ENCODE measurements at regions not wholly inside any gene's neighbourhood (a gene's known extent, or its start where the extent isn't known, plus 50 kb on each side); places are given as distances from the start of the nearest gene placed in this dataset.
"Not testable (repeated sequence)": the region's sequence is repeated elsewhere in the genome, so short reads cannot be mapped to it uniquely, and the experiment has no call there.

DNA sequence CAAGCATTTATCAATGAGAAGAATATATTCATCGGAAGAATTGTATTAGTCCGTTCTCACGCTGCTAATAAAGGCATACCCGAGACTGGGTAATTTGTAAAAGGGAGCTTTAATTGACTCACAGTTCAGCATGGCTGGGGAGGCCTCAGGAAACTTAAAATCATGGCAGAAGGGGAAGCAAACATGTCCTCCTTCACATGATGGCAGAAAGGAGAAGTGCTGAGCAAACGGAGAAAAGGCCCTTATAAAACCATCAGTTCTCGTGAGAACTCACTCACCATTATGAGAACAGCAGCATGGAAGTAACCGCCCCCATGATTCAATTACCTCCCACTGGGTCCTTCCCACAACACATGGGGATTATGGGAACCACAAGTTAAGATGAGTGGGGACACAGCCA is 1688.2 kb downstream of the SPATA31A7 start:
- not testable (repeated sequence) for DNase-seq

DNA sequence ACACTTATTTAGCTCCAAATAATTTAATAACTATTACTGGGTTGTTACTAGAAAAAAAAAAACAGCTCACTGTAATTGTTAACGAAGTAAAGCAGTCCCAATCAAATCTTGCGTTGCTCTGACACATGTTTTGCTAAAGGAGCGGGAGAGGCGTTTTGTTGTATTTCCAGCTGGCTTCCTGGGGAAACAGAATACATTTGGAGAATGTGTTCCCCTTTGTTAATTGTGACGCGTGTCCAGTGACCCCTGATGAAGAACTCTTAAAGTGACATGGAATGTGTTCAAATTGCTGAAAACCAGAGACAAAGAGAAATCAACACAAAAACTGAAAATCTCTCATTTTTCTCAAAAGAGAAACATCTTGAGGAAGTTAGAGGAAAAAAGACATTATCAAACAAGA is 1690.6 kb downstream of the SPATA31A7 start:
- not testable (repeated sequence) for DNase-seq

DNA sequence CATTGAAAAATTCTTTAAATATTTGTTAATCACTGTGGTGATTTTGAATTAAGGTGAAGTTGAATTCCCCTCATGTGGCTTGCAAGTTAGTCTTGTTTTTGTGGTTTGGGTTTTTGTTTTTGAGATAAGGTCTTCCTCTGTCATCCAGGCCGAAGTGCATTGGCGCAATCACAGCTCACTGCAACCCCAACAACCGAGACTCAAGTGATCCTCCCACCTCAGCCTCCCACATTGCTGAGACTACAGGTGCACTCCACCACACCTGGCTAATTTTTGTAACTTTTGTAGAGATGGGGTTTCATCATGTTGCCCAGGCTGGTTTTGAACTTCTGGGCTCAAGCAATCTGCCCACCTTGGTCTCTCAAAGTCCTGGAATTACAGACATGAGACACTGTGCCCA is 1691.1 kb downstream of the SPATA31A7 start:
- DNase-seq, result not testable (repeated sequence)

DNA sequence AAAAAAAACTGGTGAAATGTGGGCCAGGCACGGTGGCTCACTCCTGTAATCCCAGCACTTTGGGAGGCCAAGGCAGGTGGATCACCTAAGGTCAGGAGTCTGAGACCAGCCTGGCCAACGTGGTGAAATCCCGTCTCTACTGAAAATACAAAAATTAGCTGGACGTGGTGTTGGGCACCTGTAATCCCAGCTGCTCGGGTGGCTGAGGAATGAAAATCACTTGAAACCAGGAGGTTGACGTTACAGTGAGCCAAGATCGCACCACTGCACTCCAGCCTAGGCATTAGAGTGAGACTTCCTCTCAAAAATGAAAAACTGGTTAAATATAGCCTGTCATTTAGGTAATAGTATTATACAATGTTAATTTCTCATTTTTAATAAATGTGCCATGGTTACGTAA is 1692.0 kb downstream of the SPATA31A7 start:
- DNase-seq, result not testable (repeated sequence)

DNA sequence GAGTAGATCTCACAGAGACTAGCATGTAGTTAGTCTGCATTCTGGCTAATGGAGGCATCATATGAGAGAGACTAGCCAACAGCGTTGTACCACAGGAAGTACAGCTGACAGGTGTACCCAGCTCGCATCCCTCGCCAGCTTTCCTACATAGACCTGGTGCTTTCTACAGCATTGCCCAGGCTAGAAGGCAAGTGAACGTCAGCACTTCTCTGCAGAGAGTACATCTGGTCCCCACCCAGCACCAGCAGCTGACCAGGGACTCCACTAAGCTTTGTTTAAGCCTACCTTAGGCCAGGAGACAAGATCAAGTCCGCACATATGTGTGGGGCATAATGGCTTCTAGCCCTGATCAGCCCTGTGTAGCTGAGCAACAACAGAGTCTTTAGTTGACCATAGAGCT is 1692.9 kb downstream of the SPATA31A7 start:
- DNase-seq, result not testable (repeated sequence)

DNA sequence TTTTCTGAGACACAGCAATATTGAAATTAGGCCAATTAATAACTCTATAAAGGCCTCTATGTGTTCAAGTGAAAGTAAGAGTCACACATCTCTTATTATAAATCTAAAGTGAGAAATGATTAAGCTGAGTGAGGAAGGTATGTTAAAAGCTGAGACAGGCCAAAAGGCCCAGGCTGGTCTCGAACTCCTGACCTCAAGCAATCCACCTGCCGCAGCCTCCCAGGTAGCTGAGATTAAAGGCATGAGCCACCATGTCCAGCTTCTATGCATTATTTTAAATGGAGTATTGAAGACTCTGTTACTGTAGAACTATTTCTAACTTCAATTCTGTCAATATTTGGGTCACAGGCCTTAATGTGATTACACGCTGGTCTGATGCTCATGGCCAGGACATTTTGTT is 1706.9 kb downstream of the SPATA31A7 start:
- DNase-seq, result not testable (repeated sequence)

DNA sequence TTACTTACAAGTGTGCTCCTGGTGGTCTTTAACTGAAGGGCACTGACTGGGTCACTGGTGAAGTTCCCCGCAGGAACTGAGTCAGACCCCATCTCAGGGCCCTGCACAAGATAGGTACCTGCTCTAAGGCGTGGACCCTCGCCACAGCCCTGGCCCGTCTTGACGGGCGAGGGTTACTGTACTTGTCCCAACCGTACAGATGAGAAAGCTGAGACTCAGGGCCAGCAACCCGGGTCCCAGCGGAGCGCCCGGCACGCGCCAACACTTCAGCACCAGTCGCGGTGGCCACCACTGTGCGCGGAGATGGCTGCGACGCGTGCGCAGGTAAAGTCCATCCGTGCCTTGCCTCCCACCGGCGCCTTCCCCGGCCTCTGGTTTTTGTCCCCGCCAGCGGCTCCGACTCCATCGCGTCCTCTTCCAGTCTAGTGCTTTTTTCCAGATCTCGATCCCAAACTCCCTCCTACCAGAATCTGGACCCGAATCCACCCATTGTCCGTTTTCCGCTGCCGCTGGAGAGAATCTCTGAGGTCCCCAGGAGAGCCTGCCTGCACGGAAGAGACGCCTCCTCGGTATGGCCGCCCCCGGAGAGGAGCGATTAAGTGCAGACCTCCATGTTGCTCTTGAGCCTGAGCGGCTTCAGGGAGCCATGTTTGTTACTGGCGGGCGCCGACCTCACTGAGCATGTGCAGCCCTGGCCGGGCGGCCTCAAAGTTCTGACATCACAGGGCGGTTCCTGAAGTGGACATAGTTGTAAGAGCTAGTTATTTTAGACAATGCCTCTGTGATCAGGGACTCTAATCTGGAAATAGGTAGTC is 1707.8 kb downstream of the SPATA31A7 start:
- peak; percentile 37 for DNase-seq

DNA sequence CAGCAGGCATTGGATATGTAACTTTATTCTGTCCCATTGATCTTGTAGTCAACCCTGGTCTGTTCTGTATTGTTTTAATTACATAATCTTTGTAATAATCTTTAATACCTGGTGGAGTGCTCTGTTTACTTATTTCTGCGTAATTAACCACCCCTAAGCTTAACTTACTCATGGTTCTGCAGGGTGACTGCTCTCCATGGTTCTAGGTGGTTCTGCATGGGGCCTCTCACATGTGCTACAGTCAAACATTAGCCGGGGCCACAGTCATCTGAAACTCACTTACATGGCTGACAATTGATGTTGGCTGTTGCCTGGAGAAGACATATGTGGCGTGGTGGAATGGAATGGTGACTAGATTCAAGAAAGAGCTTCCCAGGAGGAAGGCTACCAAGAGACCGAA is 1709.8 kb downstream of the SPATA31A7 start:
- DNase-seq, result not testable (repeated sequence)

DNA sequence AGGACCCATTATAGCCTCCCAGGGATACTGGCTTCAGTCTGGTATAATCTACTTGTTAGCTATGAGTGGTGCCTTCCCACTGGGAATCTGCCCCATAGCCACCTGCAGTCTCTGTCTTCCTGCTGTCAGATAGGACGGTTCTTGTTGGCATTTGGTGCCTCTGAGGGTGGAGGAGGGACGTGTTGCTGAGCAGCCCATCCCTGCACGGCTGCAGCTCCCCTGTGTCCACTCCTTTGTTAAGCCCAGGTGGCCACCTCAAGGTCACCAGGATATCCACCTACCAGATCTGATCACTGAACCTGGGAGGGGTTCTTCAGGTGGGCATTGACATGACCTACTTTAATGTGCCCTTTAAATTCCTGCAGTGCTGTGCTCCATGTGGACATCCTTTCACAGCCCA is 1714.2 kb downstream of the SPATA31A7 start:
- not testable (repeated sequence) for DNase-seq

DNA sequence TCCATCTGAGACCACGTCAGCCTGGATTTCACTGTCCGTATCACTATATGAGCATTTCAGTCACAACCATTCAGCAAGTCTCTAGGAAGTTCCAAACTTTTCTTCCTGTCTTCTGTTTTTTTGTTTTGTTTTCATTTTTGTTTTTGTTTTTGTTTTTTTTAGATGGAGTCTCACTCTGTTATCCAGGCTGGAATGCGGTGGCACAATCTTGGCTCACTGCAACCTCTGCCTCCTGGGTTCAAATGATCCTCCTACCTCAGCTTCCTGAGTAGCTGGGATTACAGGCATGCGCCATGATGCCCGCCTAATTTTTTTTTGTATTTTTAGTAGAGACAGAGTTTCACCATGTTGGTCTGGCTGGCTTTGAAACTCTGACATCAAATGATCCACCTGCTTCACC is 1715.9 kb downstream of the SPATA31A7 start:
- DNase-seq, result not testable (repeated sequence)

DNA sequence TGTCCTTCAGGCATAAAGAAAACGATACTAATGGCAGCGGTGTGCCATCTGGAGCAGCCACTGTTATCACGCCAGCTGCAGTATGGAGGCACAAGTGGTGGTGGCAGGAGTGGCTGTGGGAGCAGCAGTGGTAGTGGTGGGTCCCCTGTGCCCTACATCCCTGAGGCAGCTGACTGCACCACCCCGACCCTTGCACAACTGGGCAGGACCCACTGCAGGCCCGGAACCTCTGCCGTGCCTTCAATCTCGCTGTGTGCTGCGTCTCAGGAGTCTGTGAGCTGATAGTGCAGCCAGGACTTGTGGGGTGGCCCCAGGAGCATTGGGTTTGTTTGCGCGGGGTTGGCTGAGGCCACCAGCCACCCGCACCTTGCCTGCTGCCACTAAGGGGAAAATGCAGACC is 1718.0 kb downstream of the SPATA31A7 start:
- DNase-seq, result not testable (repeated sequence)

DNA sequence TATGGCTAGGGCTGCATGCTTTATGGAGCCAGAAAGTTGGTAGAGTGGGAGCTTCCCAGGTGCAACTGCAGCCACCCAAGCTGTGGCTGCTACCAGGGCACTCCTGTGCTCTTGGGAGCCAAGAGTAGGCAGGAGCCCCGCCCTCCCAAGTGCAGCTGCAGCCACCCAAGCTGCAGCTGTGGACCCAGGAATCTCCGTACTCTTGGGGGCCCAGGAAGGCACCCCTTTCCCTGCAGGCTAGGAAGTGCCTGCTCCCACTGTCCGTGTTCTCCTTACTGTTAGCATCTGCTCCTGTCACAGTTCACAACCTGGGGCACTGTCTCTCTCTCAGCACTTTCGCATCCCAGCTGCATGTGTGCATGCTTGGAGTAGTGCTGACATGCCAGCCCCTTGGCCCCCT is 1718.4 kb downstream of the SPATA31A7 start:
- not testable (repeated sequence) for DNase-seq

DNA sequence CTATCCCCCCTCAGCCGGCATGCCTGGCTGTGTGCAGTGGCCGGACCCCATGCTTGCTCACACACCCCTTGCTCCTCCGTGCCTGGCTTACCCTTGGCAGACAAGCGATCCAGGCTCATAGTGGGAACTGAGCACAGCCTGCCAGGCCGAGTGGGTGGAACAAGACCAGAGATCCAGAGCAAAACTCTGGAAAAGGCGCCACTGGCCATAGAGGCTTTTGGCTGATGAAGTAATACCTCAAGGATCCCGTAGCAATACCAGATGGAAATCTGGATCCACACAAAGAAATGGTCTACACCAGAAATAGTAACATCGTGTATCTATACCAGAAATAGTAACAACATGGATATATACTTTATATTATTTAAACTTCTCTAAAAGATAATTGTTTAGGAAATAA is 1719.6 kb downstream of the SPATA31A7 start:
- DNase-seq, result not testable (repeated sequence)

DNA sequence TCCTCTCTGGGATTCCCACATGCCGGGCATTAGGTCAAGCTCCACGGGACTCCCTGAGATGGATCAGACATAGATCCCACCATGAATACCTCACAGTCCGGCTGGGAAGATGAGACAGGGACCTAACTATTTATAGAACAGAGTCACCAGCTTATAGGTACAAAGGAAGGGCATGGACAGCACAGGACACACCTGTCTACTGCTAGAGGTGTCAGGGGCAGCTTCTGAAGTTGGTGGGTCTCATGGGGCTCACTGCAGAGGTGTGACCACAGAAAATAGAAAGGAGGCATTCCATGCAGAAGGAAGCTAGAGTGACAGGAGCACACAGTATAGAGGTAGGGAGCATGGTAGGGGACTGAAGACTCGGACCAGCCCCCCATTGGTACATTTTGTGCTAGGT is 1722.4 kb downstream of the SPATA31A7 start:
- DNase-seq, result not testable (repeated sequence)

DNA sequence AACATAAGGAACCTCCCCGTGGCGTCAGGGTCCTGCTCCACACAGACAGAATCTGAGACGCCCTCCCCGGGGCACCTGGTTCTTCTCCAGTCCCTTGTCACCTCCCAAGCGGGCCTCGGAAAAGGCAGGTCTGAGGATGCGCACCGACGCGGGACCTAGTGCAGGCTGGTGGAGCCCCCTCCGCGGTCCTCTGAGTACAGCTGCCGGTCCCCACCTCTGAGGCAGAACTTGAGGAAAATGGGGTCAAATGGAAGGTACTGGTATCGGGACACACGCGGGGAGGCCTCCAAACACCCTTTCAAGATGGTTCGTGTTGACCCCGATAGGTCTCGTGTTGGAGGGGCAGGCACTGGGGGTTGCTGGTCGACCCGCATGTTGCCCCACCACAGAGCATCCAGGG is 1725.3 kb downstream of the SPATA31A7 start:
- not testable (repeated sequence) for DNase-seq

DNA sequence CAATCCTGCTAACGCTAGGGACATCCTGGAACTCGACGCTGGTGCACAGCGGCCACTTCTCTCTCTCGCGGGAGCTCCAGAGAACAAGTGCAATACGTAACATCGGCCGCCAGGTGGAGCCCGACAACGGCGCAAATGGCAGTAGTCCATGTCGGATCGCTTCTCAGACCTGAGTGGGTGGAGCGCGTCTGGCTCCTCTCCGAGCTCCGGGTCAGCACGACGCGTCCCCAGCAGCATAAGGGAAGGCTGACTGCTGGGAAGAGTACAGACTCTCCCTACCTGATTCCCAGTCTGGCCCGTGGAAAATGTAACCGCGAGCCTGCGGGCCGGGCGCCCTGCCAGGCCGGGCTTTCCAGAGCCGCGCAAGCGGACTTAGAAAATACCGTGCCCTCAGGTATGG is 1725.8 kb downstream of the SPATA31A7 start:
- DNase-seq, result not testable (repeated sequence)

DNA sequence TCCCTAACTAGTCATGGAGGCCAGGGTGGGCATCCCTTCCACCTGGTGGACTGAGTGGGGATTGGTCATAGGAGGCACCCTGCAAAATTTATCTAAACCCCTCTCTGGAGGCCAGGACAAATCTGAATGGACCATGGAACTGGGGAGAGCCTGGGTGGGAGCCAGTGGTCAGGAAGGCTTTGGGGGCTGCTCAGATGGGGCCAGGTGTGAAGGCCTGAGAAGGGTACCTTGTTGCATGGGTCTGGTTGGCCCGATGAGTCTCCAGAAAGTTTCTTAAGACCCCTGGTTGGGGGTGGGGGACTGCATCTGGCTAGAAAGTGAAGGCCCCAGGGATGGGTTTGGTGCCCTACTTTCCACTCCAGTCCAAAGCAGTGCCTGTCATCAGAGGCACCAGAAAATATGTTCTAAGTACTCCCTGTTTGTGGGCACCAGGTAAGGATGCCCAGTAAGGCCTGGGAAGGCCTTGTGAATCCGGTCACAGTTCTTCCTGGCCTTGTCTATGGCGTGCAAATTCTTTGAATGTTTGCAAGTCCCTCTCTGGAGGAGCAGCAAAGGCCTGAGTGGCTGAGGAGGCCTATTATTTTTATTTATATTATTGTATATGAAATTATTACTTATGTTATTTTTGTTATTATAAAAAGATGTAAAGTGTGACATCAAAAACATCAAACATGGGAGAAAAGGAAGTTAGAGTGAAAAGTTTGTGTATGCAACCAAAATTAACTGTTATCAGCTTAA is 1729.0 kb downstream of the SPATA31A7 start:
- not testable (repeated sequence) for DNase-seq

DNA sequence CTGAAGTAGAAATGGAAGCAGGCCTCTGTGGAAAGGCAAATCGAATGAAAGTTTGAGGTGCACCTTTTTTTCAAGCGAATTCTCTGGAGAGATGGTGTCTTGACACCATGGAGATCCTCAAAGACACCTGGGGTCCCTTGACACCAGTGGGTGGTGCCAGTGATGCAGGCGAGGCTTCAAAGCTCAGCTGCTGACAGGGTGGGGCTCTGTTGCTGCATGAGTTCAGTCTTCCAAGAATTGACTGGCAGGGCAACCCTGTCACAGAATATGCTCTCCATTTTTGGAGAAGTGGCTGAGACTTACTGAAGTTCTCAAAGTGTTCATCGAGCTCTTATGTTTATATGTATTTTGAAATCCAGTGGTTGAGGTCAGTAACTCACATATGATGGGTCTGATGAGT is 1741.6 kb downstream of the SPATA31A7 start:
- DNase-seq, result not testable (repeated sequence)

DNA sequence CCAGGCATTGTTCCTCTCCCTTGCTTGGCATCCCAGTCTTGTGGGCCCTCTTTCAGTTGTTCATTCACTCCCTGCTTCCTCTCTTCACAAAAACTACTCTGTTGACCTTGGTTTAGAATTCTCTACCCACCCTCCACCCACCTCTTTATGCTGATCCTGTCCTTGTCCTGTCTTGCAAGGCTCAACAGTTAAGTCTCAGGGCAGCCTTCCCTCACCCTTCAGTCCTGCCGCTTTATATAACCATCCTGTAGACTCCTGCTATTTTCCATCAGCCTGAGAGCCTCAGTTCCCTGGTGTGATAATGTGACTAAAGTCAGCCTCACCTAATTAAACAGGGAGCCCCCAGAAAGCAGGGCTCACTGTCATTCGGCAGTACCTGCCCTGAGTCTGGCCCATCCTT is 1763.0 kb downstream of the SPATA31A7 start:
- not testable (repeated sequence) for DNase-seq
